Lower leg skin (tissue), 3 donors: ENCODE measurements at regions not wholly inside any gene's neighbourhood (a gene's known extent, or its start where the extent isn't known, plus 50 kb on each side); places are given as distances from the start of the nearest gene placed in this dataset.

Source experiments
- CTCF ChIP-seq, 3 donors: fragments of 450-650 bp; IDR thresholded peaks; one replicate each; pipeline ENCODE4 v1.5.1; 2016; ENCODE audit warnings: antibody characterized with exemption in 3 of 3, mild to moderate bottlenecking in 3 of 3, moderate library complexity in 2 of 3
- POLR2A ChIP-seq, 2 donors: fragments of 450-650 bp; IDR thresholded peaks; one replicate each; pipeline ENCODE4 v1.6.1; 2016 to 2017; ENCODE audit warnings: antibody characterized with exemption in 2 of 2, mild to moderate bottlenecking in 1 of 2, moderate library complexity in 1 of 2

GRCh38 chr2:7593360-7593759 is 676.1 kb downstream of the RNF144A start:
- TF ChIP-seq CTCF (IDR thresholded peaks at IDR 0.05) = no peak
- TF ChIP-seq POLR2A (IDR thresholded peaks at IDR 0.05) = no peak
